ENCODE measurements at regions not wholly inside any gene's neighbourhood (a gene's known extent, or its start where the extent isn't known, plus 50 kb on each side); places are given as distances from the start of the nearest gene placed in this dataset.

DNA sequence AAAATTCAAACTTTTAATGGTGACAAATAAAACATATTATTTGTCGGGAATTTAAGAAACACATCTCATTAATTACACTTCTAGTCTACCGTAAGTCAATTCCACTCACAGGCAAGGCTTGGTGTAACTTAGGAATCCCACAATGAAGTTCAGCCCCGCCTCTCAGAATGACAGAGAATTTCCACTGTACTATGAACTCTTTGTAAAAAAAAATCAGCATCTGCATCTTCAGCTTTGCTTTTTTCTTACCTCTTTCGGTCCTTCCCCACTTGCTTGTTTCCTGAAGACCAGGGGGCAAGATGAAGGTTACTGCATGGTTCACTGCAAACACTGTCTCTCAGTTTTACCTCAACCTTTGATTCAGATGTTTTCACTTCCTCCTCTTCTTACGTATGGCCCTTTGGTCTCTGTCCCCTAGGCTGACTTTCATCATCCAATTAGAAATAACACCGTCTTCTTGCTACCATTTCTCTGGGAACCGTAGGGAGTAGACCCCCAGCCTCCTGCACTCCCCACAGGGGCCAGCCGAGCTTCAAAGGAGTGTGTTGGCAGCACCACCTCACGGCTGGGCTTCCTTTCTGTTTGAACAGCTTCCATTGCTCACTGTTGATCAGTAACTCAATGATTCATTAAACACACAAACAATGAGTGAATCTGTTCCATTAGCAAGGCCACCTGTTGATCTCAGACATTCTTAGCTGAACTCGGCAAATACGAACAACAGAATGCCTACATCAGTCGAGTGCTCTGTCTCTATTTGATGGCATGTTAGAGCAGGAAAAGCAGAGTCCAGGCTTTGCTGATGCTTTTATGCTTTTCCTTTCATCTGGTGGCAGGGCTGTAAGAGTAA, 343.0 kb downstream of the BMP4 start:
- intact Hi-C loops (cut with micrococcal nuclease), result no loop called here

DNA sequence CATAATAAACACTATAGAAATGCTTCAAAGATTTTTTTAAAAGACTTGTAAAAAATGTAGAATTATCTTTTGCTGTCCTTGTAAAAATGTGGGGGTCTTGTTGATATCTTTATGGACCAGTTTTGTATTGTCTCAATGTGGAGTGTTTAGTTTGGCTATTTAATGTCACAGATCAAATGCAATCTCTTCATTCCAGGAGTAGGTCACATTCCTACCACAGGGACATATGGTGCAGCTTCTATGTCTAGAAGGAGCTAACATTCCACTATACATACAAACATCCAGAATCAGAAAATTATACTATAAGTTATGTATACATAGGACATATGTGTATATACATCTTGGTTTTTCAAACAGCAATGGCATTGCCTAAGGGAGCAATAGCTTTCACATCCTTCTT, 345.7 kb downstream of the BMP4 start:
- intact Hi-C loops (cut with micrococcal nuclease), result no loop called here

- intact Hi-C loops (cut with micrococcal nuclease), result no loop called here
Measured at GRCh38 chr14:53609009-53609408, 347.6 kb downstream of the BMP4 start.

DNA sequence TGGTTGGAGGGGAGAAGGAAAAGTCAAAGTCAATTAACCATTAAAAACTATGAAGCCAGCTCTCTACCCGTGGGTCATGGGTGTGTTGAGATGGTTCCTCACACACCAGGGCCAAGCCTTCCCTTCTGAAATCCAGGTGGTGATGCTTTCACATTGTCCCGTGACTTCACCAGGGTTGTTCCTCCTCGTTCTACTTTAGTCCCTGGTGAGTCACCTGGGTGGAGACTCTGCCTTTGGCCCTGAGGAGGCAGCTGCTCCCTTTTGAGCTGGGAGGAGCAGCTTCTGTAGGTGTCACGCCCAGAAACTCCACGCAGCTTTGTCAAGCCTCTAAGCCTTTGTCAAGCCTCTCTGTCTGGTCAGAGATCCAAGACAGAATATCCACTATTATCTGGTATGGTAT, 348.3 kb downstream of the BMP4 start:
- intact Hi-C loops (cut with micrococcal nuclease), result no loop called here

DNA sequence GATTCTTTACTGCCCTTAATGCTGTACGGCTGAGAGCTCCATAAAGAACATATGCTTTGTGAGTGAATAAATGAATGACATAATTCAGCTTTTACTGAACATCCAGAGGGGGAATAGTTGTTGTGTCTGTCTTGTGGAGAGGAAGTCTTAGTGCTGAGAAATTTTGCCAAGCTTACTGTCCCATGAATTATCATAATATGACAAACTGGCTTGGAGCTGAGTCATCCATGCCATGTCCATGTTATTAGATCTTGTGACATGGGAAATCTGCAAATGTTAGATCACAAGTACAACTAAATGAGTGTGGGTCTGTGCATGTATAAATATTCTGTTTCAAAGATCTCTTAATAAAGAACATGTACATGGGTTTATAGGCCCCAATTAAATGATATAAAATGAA, 350.4 kb downstream of the BMP4 start:
- intact Hi-C loops (cut with micrococcal nuclease), result no loop called here

DNA sequence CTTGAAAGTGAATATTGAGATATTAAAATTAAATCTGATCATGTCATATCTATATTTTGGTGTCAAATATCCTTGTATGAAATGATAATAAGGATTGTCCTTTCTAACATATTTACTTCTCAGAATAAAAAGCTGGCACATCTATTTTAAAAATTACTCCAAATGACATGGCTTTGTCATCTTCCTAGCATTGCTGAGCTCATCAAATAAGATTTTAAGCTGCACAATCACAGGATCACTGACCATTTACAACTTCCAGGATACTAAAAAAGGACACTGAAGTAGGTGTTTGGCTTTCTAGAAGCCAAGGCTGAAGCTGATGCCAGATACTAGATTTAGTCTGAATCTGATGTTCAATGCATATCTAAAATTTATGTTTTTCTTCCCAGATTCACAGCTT, 351.1 kb downstream of the BMP4 start:
- intact Hi-C loops (cut with micrococcal nuclease), result no loop called here

DNA sequence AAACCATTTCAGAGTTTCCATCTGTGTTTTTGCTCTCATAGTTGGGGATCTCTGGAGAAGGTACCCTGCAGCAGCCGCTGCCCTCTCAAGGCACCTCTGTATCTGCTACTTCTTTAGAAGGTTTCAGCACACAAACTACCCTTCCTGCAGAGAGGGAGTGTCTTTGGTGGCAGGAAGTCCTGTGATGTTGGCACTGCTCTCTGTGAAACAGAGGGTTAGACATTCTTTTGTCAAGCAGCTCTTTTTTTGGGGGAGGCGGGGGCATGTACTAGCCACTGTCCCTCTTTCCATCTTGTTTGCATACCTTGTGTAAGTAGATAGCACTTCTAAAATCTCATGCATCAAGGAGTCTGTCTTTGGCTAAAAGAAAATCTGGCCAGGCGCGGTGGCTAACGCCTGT, 352.6 kb downstream of the BMP4 start:
- intact Hi-C loops (cut with micrococcal nuclease), result no loop called here

- intact Hi-C loops (cut with micrococcal nuclease), result no loop called here
Measured at GRCh38 chr14:53601409-53601808, 355.2 kb downstream of the BMP4 start.

DNA sequence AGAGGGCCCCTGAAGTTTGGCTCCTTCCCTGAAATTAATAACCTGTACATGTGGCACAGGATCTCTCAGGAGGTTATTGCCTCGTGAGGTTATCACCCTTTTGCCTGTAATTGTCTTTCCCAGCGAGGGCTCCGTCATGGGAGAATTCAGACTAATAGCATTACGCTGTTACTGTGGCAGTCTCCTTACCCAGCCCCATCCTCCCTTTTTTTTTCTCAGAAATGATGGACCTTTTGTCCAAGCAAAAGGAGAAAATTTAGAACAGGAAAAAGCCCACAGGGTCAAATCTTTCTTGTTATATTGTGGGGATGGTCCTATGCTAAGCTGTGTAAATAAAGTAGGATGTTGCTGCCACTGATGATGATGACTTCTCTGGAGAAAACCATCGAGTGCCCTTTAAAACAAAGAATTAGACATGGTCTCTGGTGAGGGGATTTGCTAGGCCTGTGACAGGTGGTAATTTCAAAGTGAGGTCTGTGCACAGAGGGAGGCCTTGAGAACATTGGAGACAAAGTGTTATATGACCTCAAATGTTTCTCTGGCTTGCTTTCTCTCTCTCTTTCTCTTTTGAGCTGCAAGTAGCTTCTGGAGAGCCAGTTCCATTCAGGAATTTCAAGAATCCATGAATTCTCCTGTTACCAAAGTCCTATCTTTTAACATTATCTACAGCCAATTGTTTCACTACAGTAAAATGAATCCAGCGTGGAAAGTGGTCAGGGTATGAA, 357.2 kb downstream of the BMP4 start:
- intact Hi-C loops (cut with micrococcal nuclease), result no loop called here

DNA sequence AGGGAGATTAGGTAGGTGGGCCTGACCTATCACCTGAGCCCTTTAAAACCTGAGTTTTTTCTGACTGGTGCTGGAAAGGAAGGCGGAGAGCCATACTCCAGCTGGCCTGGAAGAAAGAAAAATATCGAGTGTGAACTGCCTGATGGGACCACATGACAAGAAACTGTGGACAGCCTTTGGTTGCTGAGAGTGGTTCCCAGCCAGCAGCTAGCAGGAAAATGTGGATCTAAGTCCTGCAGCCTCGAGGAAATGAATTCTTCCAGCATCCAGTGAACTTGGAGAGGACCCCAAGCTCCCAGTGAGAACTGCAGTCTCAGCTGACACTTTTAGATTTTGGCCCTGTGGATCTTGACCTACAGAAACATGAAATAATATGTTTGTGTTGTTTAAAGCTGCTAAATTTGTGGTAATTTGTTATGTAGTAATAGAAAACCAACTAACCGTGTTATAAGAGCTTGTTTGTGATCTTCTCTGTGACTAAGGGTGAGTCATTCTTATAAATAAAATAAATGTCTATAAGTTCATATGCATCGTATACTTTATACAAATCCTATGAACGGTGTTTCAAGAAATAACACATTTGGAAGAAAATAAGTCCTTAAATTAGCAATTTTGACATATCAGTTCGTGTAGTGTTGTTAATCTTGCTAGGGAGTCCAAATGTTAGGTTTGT, 359.6 kb downstream of the BMP4 start:
- intact Hi-C loops (cut with micrococcal nuclease), result no loop called here

DNA sequence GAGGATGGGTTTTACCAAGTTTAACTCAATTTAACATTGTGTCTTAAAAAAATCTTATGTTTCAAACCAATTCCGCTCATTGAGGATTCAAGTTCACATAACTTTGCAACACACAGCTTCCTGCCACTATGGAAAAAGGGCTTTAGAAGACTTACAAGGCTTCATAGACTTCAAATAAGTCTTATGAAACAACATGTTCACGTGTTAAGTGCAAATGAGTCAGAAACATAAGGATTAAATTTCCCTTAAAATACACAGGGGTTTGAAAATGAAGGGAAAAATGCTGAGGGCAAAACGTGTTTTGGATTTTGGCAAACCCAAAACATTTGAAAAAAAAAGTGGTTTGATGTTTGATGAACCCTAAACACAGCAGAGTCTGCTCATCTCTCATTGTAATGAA, 364.8 kb downstream of the BMP4 start:
- intact Hi-C loops (cut with micrococcal nuclease), result no loop called here

DNA sequence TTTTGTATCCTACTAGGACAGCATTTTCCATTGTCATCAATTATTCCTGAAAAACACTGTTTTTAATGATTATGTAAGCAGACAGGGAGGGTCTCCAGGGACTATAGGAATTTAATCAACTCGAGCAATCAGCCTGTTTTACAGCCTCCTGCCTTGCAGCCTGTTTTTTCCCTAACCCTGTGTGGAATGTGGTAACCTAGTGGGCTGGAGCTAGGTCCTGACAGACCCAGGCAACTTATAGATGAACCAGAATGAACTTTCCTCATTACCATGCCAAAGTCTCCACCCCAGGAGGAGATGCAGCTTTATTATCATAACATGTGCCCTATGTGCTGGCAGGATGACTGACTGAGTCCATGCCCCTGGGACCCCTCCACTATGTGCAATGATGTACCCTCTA, 375.1 kb downstream of the BMP4 start:
- intact Hi-C loops (cut with micrococcal nuclease), result no loop called here

- intact Hi-C loops (cut with micrococcal nuclease), result no loop called here
Measured at GRCh38 chr14:53571641-53572328, 384.8 kb downstream of the BMP4 start.

DNA sequence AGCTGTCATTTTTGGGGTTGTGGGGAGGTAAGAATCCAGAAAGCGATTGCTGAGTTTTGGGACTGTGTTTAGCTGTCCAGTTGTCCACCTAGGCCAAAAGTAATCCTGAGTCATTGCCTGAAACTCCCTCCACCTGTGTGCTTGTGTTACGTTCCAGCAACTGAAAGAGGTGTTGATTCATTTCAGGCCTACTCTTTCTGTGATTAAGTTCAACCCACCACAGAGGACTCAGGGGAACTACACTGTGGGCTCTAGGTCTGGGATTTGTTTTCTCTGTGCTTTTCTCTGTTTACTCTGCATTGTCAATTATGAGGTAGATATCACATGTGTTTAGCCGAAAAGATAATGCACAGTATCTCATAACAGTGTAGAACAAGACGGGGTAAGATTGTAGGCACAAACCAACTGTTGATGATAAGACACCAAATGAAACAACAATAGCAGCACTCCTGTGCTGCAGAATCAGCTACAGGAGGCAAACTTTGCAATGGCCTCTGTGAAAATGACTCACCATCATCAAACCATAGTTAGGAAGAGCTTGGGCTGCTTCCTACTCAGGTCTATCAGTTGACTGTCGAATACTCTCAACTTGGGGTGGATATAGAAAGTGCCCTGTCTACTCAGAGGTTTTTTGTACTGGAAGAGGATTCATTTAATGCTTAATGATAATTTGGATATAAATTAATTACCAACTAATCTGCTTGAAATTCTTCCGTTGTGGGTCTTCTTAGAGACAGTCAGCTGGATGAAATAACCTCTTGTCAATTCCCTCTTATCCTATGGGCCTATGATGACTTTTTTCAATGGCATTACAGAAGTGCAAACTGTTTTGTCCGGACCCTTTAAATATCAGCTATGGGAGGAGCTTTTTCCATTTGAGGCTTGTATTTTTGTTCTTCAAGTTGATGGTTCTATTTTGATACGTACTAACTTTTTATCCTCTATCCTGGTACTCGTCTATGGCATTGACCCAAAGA, 385.9 kb downstream of the BMP4 start:
- intact Hi-C loops (cut with micrococcal nuclease), result no loop called here

DNA sequence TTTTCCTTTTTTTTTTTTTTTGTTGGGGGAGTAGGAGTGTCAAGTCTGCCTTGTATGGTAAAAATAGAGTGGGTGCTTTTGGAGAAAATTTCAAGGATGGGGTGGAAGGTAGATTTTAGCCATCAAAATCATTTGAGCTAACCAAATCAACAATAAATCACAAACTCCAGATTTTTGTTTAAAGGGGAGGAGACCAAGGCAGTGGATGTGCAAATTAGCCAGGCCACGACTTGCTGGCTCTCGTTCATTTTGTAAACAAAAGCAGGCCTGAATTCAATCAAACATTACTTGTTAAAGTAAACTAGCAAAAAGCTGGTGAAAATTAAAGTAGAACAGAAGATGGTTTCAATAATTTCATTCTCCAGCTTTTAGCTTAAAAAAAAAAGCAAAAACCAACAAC, 387.2 kb downstream of the BMP4 start:
- intact Hi-C loops (cut with micrococcal nuclease), result no loop called here

DNA sequence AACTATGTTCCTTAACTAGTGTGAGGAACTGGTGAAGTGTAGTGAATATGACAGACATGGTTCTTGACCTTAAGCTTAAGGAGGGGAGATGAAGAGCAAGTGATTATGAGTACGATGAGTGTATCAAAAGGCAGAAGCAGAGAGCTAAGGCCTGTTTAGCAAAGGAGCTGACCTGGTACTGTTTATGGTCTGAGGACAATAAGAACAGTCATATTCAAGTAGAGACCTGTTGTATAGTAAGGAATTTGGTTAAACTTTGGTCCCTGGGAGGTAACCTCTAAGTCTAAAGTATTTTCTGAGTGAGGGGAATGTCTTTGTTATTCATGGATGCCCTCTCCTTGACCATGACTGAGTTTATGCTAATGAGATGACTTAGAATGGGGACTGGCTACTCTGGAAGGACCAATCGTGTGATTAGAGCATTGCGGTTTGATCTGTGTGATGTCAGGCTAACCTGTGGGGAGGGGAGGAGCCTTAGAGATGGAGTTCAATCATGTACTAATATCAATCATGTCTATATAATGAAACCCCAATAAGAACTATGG, 389.3 kb downstream of the BMP4 start:
- intact Hi-C loops (cut with micrococcal nuclease), result no loop called here

DNA sequence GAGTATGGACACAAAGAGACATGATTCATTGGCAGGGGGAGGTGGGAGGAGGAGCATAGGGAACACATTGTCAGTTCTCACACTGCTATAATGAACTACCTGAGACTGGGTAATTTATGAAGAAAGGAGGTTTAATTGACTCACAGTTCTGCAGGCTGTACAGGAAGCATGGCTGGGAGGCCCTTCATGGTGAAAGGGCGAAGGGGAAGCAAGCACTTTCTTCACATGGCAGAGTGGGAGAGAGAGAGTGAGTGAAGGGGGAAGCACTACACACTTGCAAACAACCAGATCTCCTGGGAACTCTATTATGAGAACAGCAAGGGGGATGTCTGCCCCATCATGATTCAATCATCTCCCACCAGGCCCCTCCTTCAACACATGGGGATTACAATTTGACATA, 391.8 kb downstream of the BMP4 start:
- intact Hi-C loops (cut with micrococcal nuclease), result no loop called here

DNA sequence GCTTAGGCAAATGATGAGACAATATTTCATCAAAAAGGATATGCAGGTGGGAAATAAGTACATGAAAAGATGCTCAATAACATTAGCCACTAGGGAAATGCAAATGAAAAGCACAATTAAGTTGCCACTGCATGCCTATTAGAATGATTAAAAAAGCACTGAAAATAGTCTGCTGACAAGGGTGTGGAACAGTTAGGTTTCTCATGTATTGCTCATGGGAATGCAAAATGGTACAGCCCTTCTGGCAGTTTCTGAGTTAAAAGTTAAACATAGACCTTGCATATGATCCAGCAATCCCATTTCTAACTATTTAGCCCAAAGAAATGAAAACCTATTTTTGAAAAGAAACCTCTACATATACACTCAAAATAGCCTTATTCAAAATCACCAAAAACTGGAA, 393.0 kb downstream of the BMP4 start:
- intact Hi-C loops (cut with micrococcal nuclease), result no loop called here

GRCh38 chr14:53553221-53553620, 400.1 kb upstream of the DDHD1 start:
- intact Hi-C loops (cut with micrococcal nuclease), result no loop called here

GRCh38 chr14:53551862-53552261, 398.7 kb upstream of the DDHD1 start:
- intact Hi-C loops (cut with micrococcal nuclease), result no loop called here

Measured in T-helper 2 cell treated with Interferon-gamma antibody and Interleukin-4, amounts not matched to agents 100 ng/mL and 5 ng/mL, for 36 hours (primary cell).